ENCODE measurements at regions not wholly inside any gene's neighbourhood (a gene's known extent, or its start where the extent isn't known, plus 50 kb on each side); places are given as distances from the start of the nearest gene placed in this dataset.

- TF ChIP-seq, protein P1, sequence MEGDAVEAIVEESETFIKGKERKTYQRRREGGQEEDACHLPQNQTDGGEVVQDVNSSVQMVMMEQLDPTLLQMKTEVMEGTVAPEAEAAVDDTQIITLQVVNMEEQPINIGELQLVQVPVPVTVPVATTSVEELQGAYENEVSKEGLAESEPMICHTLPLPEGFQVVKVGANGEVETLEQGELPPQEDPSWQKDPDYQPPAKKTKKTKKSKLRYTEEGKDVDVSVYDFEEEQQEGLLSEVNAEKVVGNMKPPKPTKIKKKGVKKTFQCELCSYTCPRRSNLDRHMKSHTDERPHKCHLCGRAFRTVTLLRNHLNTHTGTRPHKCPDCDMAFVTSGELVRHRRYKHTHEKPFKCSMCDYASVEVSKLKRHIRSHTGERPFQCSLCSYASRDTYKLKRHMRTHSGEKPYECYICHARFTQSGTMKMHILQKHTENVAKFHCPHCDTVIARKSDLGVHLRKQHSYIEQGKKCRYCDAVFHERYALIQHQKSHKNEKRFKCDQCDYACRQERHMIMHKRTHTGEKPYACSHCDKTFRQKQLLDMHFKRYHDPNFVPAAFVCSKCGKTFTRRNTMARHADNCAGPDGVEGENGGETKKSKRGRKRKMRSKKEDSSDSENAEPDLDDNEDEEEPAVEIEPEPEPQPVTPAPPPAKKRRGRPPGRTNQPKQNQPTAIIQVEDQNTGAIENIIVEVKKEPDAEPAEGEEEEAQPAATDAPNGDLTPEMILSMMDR (IDR thresholded peaks at IDR 0.05; ENCODE audit: poor library complexity) = no peak
- TF ChIP-seq EZH2 (IDR thresholded peaks at IDR 0.05; ENCODE audit: borderline replicate concordance) (no peak), EZH2phosphoT487 (IDR thresholded peaks at IDR 0.05; ENCODE audit: low read depth, severe bottlenecking, unreplicated experiment) (no peak)
These were observed 530.2 kb upstream of the CBLB start for GRCh38 chr3:106398891-106399600.
